IPS-20b (cell line): ENCODE measurements at regions not wholly inside any gene's neighbourhood (a gene's known extent, or its start where the extent isn't known, plus 50 kb on each side); places are given as distances from the start of the nearest gene placed in this dataset.

Experiments used
- H3K27ac ChIP-seq: one replicate; pipeline ENCODE4 v1.5.1; 2013; ENCODE audit warnings: low read length
- H3K27me3 ChIP-seq: 2 replicates; pipeline ENCODE4 v1.6.1; 2013; ENCODE audit warnings: mild to moderate bottlenecking, low read length, inconsistent platforms; ENCODE audit not compliant: insufficient read depth
- H3K36me3 ChIP-seq: 2 replicates; pipeline ENCODE4 v1.6.1; 2013; ENCODE audit warnings: low read depth, mild to moderate bottlenecking, inconsistent platforms, low read length, moderate library complexity; ENCODE audit not compliant: insufficient read depth
- H3K4me1 ChIP-seq: 2 replicates; pipeline ENCODE4 v1.6.1; 2013; ENCODE audit warnings: mild to moderate bottlenecking, control low read depth, inconsistent platforms, low read length, moderate library complexity; ENCODE audit not compliant: insufficient read depth
- H3K4me3 ChIP-seq: 2 replicates; pipeline ENCODE4 v1.5.1; 2013; ENCODE audit warnings: mild to moderate bottlenecking, low read length, inconsistent platforms
- H3K9ac ChIP-seq: 2 replicates; pipeline ENCODE4 v1.6.1; 2013; ENCODE audit warnings: low read depth, mild to moderate bottlenecking, inconsistent platforms, low read length, moderate library complexity
- H3K9me3 ChIP-seq: 2 replicates; pipeline ENCODE4 v1.6.1; 2013; ENCODE audit warnings: mild to moderate bottlenecking, low read depth, low read length, inconsistent platforms; ENCODE audit not compliant: insufficient read depth

DNA sequence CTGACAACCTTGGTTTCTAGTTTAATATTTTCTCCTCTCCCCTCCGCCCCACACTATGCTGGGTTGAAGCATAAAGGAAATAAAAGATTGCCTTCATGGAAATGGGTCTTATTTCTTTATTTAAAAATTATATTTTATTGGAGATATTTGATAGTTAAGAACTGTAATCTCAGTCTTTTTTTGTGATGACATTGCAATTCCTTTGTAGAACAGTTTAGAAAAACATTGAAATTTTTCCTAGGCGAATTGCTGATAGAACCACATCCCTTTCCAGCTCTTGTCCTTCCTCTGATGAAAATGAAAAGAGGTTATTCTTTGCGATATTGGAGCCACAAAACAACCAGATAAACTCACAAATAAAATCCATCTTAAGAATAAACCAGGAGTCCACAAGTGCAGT lies 125.6 kb upstream of the NRIP1 start:
- peaks cover 4% of the 10 kb centered on the region for H3K4me1 ChIP-seq
- no peak overlapping the region for H3K9ac ChIP-seq
- H3K36me3 ChIP-seq: no peaks in the 10 kb centered on the region
- H3K27ac ChIP-seq: no peak overlapping the region
- H3K4me3 ChIP-seq: no peak overlapping the region
- H3K27me3 ChIP-seq: no peaks in the 10 kb centered on the region
- no peaks in the 10 kb centered on the region for H3K9me3 ChIP-seq

- H3K27ac ChIP-seq: no peak overlapping the region
- H3K4me3 ChIP-seq: no peak overlapping the region
- no peak overlapping the region for H3K9ac ChIP-seq
- no peaks in the 10 kb centered on the region for H3K9me3 ChIP-seq
- peaks cover 4% of the 10 kb centered on the region for H3K4me1 ChIP-seq
- H3K36me3 ChIP-seq: no peaks in the 10 kb centered on the region
- H3K27me3 ChIP-seq: no peaks in the 10 kb centered on the region
Observed at GRCh38 chr21:15190837-15191236, 126.0 kb upstream of the NRIP1 start.

GRCh38 chr21:15191342-15191741 lies 126.5 kb upstream of the NRIP1 start:
- no peaks in the 10 kb centered on the region for H3K36me3 ChIP-seq
- H3K27ac ChIP-seq: no peak overlapping the region
- H3K9ac ChIP-seq: no peak overlapping the region
- H3K27me3 ChIP-seq: no peaks in the 10 kb centered on the region
- H3K9me3 ChIP-seq: no peaks in the 10 kb centered on the region
- H3K4me1 ChIP-seq: peaks cover 4% of the 10 kb centered on the region
- H3K4me3 ChIP-seq: no peak overlapping the region

GRCh38 chr21:15192243-15192642 lies 127.4 kb upstream of the NRIP1 start:
- H3K27ac ChIP-seq: no peak overlapping the region
- no peaks in the 10 kb centered on the region for H3K9me3 ChIP-seq
- no peak overlapping the region for H3K9ac ChIP-seq

GRCh38 chr21:15193937-15194336 lies 129.1 kb upstream of the NRIP1 start:
- Histone ChIP-seq H3K9me3 (no peaks in the 10 kb centered on the region), H3K36me3 (no peaks in the 10 kb centered on the region), H3K9ac (no peak overlapping the region), H3K27me3 (no peaks in the 10 kb centered on the region), H3K27ac (no peak overlapping the region), H3K4me3 (no peak overlapping the region), H3K4me1 (peaks cover 4% of the 10 kb centered on the region)

More at GRCh38 chr21:15192243-15192642, 127.4 kb upstream of the NRIP1 start:
- H3K27me3 ChIP-seq: no peaks in the 10 kb centered on the region
- H3K36me3 ChIP-seq: no peaks in the 10 kb centered on the region
- H3K4me3 ChIP-seq: no peak overlapping the region
- peaks cover 4% of the 10 kb centered on the region for H3K4me1 ChIP-seq

DNA sequence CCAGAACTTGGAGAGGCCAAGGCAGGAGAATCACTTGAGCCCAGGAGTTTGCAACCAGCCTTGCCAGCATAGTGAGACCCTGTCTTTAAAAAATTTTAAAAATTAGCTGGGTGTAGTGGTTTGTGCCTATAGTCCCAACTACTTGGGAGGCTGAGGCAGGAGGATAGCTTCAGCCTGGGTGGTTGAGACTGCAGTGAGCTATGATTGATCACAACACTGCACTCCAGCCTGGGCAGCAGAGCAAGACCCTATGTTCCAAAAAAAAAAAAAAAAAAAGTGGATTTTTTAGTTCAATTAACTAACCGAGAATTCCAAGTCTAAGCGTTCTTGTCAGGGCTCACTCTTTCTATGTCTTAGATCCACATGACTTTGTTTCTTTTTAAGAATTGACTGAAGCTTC lies 130.3 kb upstream of the NRIP1 start:
- Histone ChIP-seq H3K27ac (no peak overlapping the region), H3K27me3 (no peaks in the 10 kb centered on the region), H3K9ac (no peak overlapping the region), H3K4me3 (no peak overlapping the region), H3K9me3 (no peaks in the 10 kb centered on the region), H3K4me1 (peaks cover 10% of the 10 kb centered on the region), H3K36me3 (no peaks in the 10 kb centered on the region)

DNA sequence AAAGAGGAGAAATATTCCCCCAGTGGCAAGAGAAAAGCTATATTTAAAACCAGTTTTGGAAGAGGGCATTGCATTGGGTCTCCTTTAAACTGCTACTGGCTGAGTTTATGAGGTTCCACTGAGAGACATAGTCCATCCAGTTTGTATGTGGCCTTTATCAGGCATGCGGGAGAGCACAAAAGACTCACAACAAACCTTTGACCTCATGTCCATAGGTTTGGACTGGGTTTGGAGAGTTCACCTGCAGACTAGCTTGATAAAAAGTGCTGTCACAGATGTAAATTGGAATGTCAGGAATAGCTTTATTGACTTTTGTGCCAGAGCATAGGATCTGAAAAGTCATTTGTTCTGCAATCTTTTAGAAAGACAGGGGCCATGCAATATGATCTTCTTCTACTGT lies 131.0 kb upstream of the NRIP1 start:
- Histone ChIP-seq H3K27ac (no peak overlapping the region), H3K27me3 (no peaks in the 10 kb centered on the region), H3K4me1 (peaks cover 10% of the 10 kb centered on the region)

GRCh38 chr21:15197696-15198095 lies 132.9 kb upstream of the NRIP1 start:
- Histone ChIP-seq H3K4me1 (peaks cover 7% of the 10 kb centered on the region), H3K9ac (no peak overlapping the region), H3K27me3 (no peaks in the 10 kb centered on the region), H3K4me3 (no peak overlapping the region), H3K36me3 (no peaks in the 10 kb centered on the region), H3K27ac (no peak overlapping the region), H3K9me3 (no peaks in the 10 kb centered on the region)

More for the DNA sequence above, 131.0 kb upstream of the NRIP1 start:
- Histone ChIP-seq H3K36me3 (no peaks in the 10 kb centered on the region), H3K9me3 (no peaks in the 10 kb centered on the region), H3K4me3 (no peak overlapping the region), H3K9ac (no peak overlapping the region)

GRCh38 chr21:15199414-15200383 lies 134.9 kb upstream of the NRIP1 start:
- H3K4me3 ChIP-seq: no peak overlapping the region
- no peaks in the 10 kb centered on the region for H3K9me3 ChIP-seq
- no peaks in the 10 kb centered on the region for H3K27me3 ChIP-seq
- no peaks in the 10 kb centered on the region for H3K36me3 ChIP-seq
- peaks cover 7% of the 10 kb centered on the region for H3K4me1 ChIP-seq
- H3K27ac ChIP-seq: no peak overlapping the region
- no peak overlapping the region for H3K9ac ChIP-seq

DNA sequence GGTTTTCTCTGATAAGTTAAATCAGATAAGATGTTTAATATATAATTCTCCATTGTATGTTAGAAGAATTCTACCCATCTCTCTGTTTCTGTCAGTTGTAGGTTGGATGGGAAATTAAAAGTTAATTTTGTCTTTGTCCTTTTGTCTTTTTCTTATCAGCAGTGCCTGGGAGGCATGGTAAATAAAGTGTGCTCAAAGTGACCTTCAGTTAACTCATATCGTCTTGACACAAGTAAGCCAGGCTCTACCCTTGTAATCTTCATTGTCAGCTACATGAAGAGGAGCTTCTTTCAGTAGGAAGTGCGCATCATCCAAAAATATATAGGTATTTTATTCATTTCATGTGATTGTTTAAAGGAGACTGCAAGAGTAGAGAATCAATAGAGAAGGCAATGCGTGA lies 138.9 kb upstream of the NRIP1 start:
- Histone ChIP-seq H3K9ac (no peak overlapping the region), H3K27ac (no peak overlapping the region)

GRCh38 chr21:15204140-15204969 lies 139.6 kb upstream of the NRIP1 start:
- Histone ChIP-seq H3K27ac (no peak overlapping the region), H3K9ac (no peak overlapping the region), H3K9me3 (no peaks in the 10 kb centered on the region), H3K36me3 (no peaks in the 10 kb centered on the region), H3K4me1 (peaks cover 6% of the 10 kb centered on the region; the same call in 1 of the 2 replicates), H3K4me3 (no peak overlapping the region), H3K27me3 (no peaks in the 10 kb centered on the region)

More for the DNA sequence above, 138.9 kb upstream of the NRIP1 start:
- H3K4me1 ChIP-seq: peaks cover 7% of the 10 kb centered on the region; the same call in 1 of the 2 replicates
- no peaks in the 10 kb centered on the region for H3K9me3 ChIP-seq
- H3K36me3 ChIP-seq: no peaks in the 10 kb centered on the region
- no peaks in the 10 kb centered on the region for H3K27me3 ChIP-seq
- no peak overlapping the region for H3K4me3 ChIP-seq
